ENCODE measurements at regions not wholly inside any gene's neighbourhood (a gene's known extent, or its start where the extent isn't known, plus 50 kb on each side); places are given as distances from the start of the nearest gene placed in this dataset.

- Histone ChIP-seq H3K4me1 (ENCODE audit: control insufficient read depth, extremely low read depth, insufficient read depth, low read length) (no peaks in the 10 kb centered on the region), H3K27me3 (ENCODE audit: control insufficient read depth, insufficient read depth, low read length) (no peaks in the 10 kb centered on the region), H4K20me1 (ENCODE audit: control insufficient read depth, extremely low read depth, insufficient read depth, low read length) (no peaks in the 10 kb centered on the region), H3K27ac (ENCODE audit: insufficient read depth, low read length) (no peak overlapping the region), H3K9ac (ENCODE audit: insufficient read depth, low read length) (no peak overlapping the region), H3K9me3 (ENCODE audit: control insufficient read depth, insufficient read depth, low read depth, low read length) (no peaks in the 10 kb centered on the region), H3K36me3 (ENCODE audit: control insufficient read depth, insufficient read depth, low read length) (no peaks in the 10 kb centered on the region), H3K79me2 (ENCODE audit: control insufficient read depth, insufficient read depth, low read length) (no peaks in the 10 kb centered on the region), H3K4me2 (ENCODE audit: extremely low read depth, insufficient read depth, low read length) (no peak overlapping the region), H3K4me3 (replicated peaks in 1 of 4; ENCODE audit: control extremely low read depth in 1 of 4, insufficient read depth in 1 of 4, low read depth in 3 of 4, low read length in 4 of 4) (no peak overlapping the region), H2AFZ (ENCODE audit: low read length) (no peak overlapping the region)
- DNase-seq (ENCODE audit: low read depth in 2 of 2), result no peak
- TF ChIP-seq EZH2 (IDR thresholded peaks at IDR 0.05; ENCODE audit: low read length, missing control alignments) (no peak), CTCF (conservative IDR thresholded peaks at IDR 0.05 in 1 of 2, IDR thresholded peaks at IDR 0.05 in 1 of 2; ENCODE audit: low read depth in 1 of 2, low read length in 2 of 2) (no peak)
Measured at GRCh38 chr13:50378509-50379044, 363.3 kb downstream of the KCNRG start.

- Histone ChIP-seq H3K9me3 (ENCODE audit: control insufficient read depth, insufficient read depth, low read depth, low read length) (no peaks in the 10 kb centered on the region), H3K27ac (ENCODE audit: insufficient read depth, low read length) (no peak overlapping the region), H3K9ac (ENCODE audit: insufficient read depth, low read length) (no peak overlapping the region), H3K4me3 (replicated peaks in 1 of 4; ENCODE audit: control extremely low read depth in 1 of 4, insufficient read depth in 1 of 4, low read depth in 3 of 4, low read length in 4 of 4) (no peak overlapping the region), H3K27me3 (ENCODE audit: control insufficient read depth, insufficient read depth, low read length) (no peaks in the 10 kb centered on the region), H3K4me2 (ENCODE audit: extremely low read depth, insufficient read depth, low read length) (no peak overlapping the region), H2AFZ (ENCODE audit: low read length) (no peak overlapping the region), H3K36me3 (ENCODE audit: control insufficient read depth, insufficient read depth, low read length) (no peaks in the 10 kb centered on the region), H3K4me1 (ENCODE audit: control insufficient read depth, extremely low read depth, insufficient read depth, low read length) (no peaks in the 10 kb centered on the region), H3K79me2 (ENCODE audit: control insufficient read depth, insufficient read depth, low read length) (no peaks in the 10 kb centered on the region), H4K20me1 (ENCODE audit: control insufficient read depth, extremely low read depth, insufficient read depth, low read length) (no peaks in the 10 kb centered on the region)
- peak in 1 of 2 donors; percentile 68 for DNase-seq (ENCODE audit: low read depth in 2 of 2)
- TF ChIP-seq EZH2 (IDR thresholded peaks at IDR 0.05; ENCODE audit: low read length, missing control alignments), result no peak
- no peak for TF ChIP-seq CTCF (conservative IDR thresholded peaks at IDR 0.05 in 1 of 2, IDR thresholded peaks at IDR 0.05 in 1 of 2; ENCODE audit: low read depth in 1 of 2, low read length in 2 of 2)
Measured at GRCh38 chr13:50379584-50379983, 364.3 kb downstream of the KCNRG start.

GRCh38 chr13:50380905-50381304, 365.7 kb downstream of the KCNRG start:
- no peaks in the 10 kb centered on the region for H3K9me3 ChIP-seq (ENCODE audit: control insufficient read depth, insufficient read depth, low read depth, low read length)
- H3K4me3 ChIP-seq (replicated peaks in 1 of 4; ENCODE audit: control extremely low read depth in 1 of 4, insufficient read depth in 1 of 4, low read depth in 3 of 4, low read length in 4 of 4), result no peak overlapping the region
- H3K4me2 ChIP-seq (ENCODE audit: extremely low read depth, insufficient read depth, low read length), result no peak overlapping the region
- no peaks in the 10 kb centered on the region for H3K79me2 ChIP-seq (ENCODE audit: control insufficient read depth, insufficient read depth, low read length)
- H2AFZ ChIP-seq (ENCODE audit: low read length), result no peak overlapping the region
- no peaks in the 10 kb centered on the region for H3K4me1 ChIP-seq (ENCODE audit: control insufficient read depth, extremely low read depth, insufficient read depth, low read length)
- H3K27ac ChIP-seq (ENCODE audit: insufficient read depth, low read length), result no peak overlapping the region
- no peak for DNase-seq (ENCODE audit: low read depth in 2 of 2)
- H4K20me1 ChIP-seq (ENCODE audit: control insufficient read depth, extremely low read depth, insufficient read depth, low read length), result no peaks in the 10 kb centered on the region
- no peak overlapping the region for H3K9ac ChIP-seq (ENCODE audit: insufficient read depth, low read length)
- TF ChIP-seq EZH2 (IDR thresholded peaks at IDR 0.05; ENCODE audit: low read length, missing control alignments) (no peak), CTCF (conservative IDR thresholded peaks at IDR 0.05 in 1 of 2, IDR thresholded peaks at IDR 0.05 in 1 of 2; ENCODE audit: low read depth in 1 of 2, low read length in 2 of 2) (no peak)
- no peaks in the 10 kb centered on the region for H3K36me3 ChIP-seq (ENCODE audit: control insufficient read depth, insufficient read depth, low read length)
- H3K27me3 ChIP-seq (ENCODE audit: control insufficient read depth, insufficient read depth, low read length), result no peaks in the 10 kb centered on the region

Measured in fibroblast of lung (primary cell).